B cell (primary cell): ENCODE measurements at regions not wholly inside any gene's neighbourhood (a gene's known extent, or its start where the extent isn't known, plus 50 kb on each side); places are given as distances from the start of the nearest gene placed in this dataset.

ENCODE experiments used
- ATAC-seq: fragments of 200-7000 bp; cut with Tn5 transposase; one replicate; pipeline ENCODE4 v1.10.0; 2021; ENCODE audit warnings: low read depth, mild to moderate bottlenecking, moderate number of reproducible peaks, moderate library complexity
- CTCF ChIA-PET: fragments of 350-600 bp; sonication (Branson Sonifier 250); formaldehyde crosslinking; loops from one replicate; lab custom pipeline; 2021; ENCODE audit warnings: antibody characterized with exemption, inconsistent platforms; lab: Charles Lee
- POLR2A ChIA-PET: fragments of 350-600 bp; sonication (Branson Sonifier 250); formaldehyde crosslinking; loops from one replicate; lab custom pipeline; 2021; ENCODE audit warnings: antibody characterized with exemption; lab: Charles Lee
- DNase-seq: peaks from one replicate; pipeline ENCODE4 v3.0.0; 2013
- H2AFZ ChIP-seq: 2 replicates; pipeline ENCODE4 v1.6.1; 2012; ENCODE audit warnings: mild to moderate bottlenecking, low read depth, low read length; ENCODE audit not compliant: insufficient read depth, poor library complexity, severe bottlenecking
- H3K27ac ChIP-seq, 2 donors: 1 replicate in 1 of 2; 2 replicates in 1 of 2; pipeline ENCODE4 v1.5.1; 2012 to 2013; ENCODE audit warnings: low read length in 2 of 2, mild to moderate bottlenecking in 2 of 2, moderate library complexity in 1 of 2
- H3K27me3 ChIP-seq, 4 experiments: fragments of 200-600 bp in 1 of 4; sonication (generic) in 1 of 4; replicated peaks in 1 of 4; 1 replicate in 2 of 4; 2 replicates in 2 of 4; pipeline versions ENCODE4 v1.6.1 to v1.7.0; 2013 to 2016; ENCODE audit warnings: low read length in 3 of 4, mild to moderate bottlenecking in 2 of 4, mixed read lengths in 1 of 4, moderate library complexity in 1 of 4; ENCODE audit not compliant: insufficient read depth in 4 of 4, control insufficient read depth in 3 of 4; ENCODE audit errors: control extremely low read depth in 1 of 4
- H3K36me3 ChIP-seq, 2 experiments: replicated peaks in 1 of 2; 1 replicate in 1 of 2; 2 replicates in 1 of 2; pipeline versions ENCODE4 v1.6.1 to v1.7.1; 2013; ENCODE audit warnings: low read length in 1 of 2; ENCODE audit not compliant: insufficient read depth in 2 of 2, control insufficient read depth in 1 of 2; ENCODE audit errors: control extremely low read depth in 1 of 2, extremely low read depth in 1 of 2
- H3K4me1 ChIP-seq, 2 donors: fragments of 200-600 bp in 1 of 2; sonication (generic) in 1 of 2; 1 replicate in 1 of 2; 2 replicates in 1 of 2; pipeline versions ENCODE4 v1.5.1 to v1.6.1; 2013 to 2017; ENCODE audit warnings: low read length in 2 of 2; ENCODE audit not compliant: control insufficient read depth in 2 of 2, insufficient read depth in 2 of 2
- H3K4me2 ChIP-seq: replicated peaks from 2 replicates; pipeline ENCODE3; 2012; ENCODE audit warnings: mild to moderate bottlenecking, low read depth, low read length; ENCODE audit not compliant: poor library complexity, severe bottlenecking
- H3K4me3 ChIP-seq, 5 experiments: fragments of 200-600 bp in 1 of 5; sonication (generic) in 1 of 5; 1 replicate in 3 of 5; 2 replicates in 2 of 5; pipeline versions ENCODE4 v1.5.1 to v1.7.0; 2011 to 2016; ENCODE audit warnings: low read length in 4 of 5, mild to moderate bottlenecking in 4 of 5, low read depth in 2 of 5, control low read depth in 1 of 5, moderate library complexity in 1 of 5; ENCODE audit not compliant: insufficient read depth in 1 of 5; ENCODE audit errors: control extremely low read depth in 1 of 5, extremely low read depth in 1 of 5
- H3K79me2 ChIP-seq: fragments of 200-600 bp; sonication (generic); one replicate; pipeline ENCODE4 v1.6.0; 2016; ENCODE audit warnings: low read length; ENCODE audit not compliant: control insufficient read depth, insufficient read depth
- H3K9ac ChIP-seq: fragments of 200-600 bp; sonication (generic); 2 replicates; pipeline ENCODE4 v1.6.1; 2017; ENCODE audit warnings: mild to moderate bottlenecking, low read length, moderate library complexity
- H3K9me3 ChIP-seq, 3 donors: one replicate each; pipeline versions ENCODE4 v1.6.1 to v1.7.1; 2013; ENCODE audit warnings: low read length in 2 of 3; ENCODE audit not compliant: control insufficient read depth in 2 of 3, insufficient read depth in 1 of 3; ENCODE audit errors: control extremely low read depth in 1 of 3
- H4K20me1 ChIP-seq: 2 replicates; pipeline ENCODE4 v1.6.0; 2012; ENCODE audit warnings: mild to moderate bottlenecking, low read length; ENCODE audit not compliant: insufficient read depth, control insufficient read depth, poor library complexity, severe bottlenecking
- H3K27ac Mint-ChIP-seq: one replicate; pipeline ENCODE4 v1.8.0; 2021; ENCODE audit warnings: mixed read lengths
- H3K27me3 Mint-ChIP-seq: one replicate; pipeline ENCODE4 v1.8.0; 2021; ENCODE audit warnings: mixed read lengths
- H3K4me1 Mint-ChIP-seq: one replicate; pipeline ENCODE4 v1.8.0; 2021; ENCODE audit warnings: mixed read lengths
- H3K4me3 Mint-ChIP-seq: one replicate; pipeline ENCODE4 v1.8.0; 2021; ENCODE audit warnings: mixed read lengths
- H3K9me3 Mint-ChIP-seq: one replicate; pipeline ENCODE4 v1.8.0; 2022; ENCODE audit warnings: mixed read lengths; ENCODE audit not compliant: insufficient read depth
- EZH2 ChIP-seq: IDR thresholded peaks from 2 replicates; pipeline ENCODE4 v1.6.1; 2012; ENCODE audit warnings: borderline replicate concordance, low read depth, mild to moderate bottlenecking, moderate library complexity, low read length; ENCODE audit not compliant: insufficient read depth, poor library complexity, severe bottlenecking
- WGBS: methylation state at CpG from one replicate; pipeline ENCODE4 v1.1.5; 2013; ENCODE audit warnings: missing lambda C conversion rate; ENCODE audit not compliant: insufficient coverage; 5-methylcytosine and 5-hydroxymethylcytosine counted together
- intact Hi-C: fragments of 100-400 bp; cut with micrococcal nuclease; formaldehyde crosslinking; loops from one replicate; pipeline ENCODE4 v1.10.0; 2022
- TF ChIP-seq, protein P1 (sequence below): fragments of 200-600 bp; IDR thresholded peaks from one replicate; pipeline ENCODE4 v1.8.0; 2022; ENCODE audit warnings: antibody characterized with exemption, mild to moderate bottlenecking

DNA sequence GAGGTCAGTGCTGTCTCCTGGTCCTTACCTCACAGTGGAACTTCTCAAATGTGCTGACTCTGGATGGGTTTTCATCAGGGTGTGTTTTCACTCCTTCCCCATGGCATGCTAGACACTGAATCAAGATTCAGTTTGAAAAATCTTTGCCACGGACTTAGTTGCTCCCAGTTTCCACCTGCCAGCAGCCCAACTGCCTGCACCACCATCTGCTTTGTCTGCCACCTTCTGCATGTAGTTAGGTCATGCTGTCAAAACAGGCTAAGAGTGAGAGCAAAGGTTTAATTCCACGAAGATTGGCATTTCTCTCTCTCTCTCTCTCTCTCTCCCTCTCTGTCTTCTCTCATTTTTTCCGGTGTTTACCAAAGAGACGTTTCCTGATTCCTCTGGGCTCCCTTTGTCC lies 258.0 kb upstream of the EDNRA start:
- ATAC-seq (no peak), DNase-seq (no peak)
- no peaks in the 10 kb centered on the region for H3K9me3 Mint-ChIP-seq
- Histone ChIP-seq H3K36me3 (no peaks in the 10 kb centered on the region), H3K4me3 (no peak overlapping the region), H2AFZ (no peak overlapping the region), H3K9me3 (no peaks in the 10 kb centered on the region), H3K4me2 (no peak overlapping the region), H3K9ac (no peak overlapping the region), H3K79me2 (no peaks in the 10 kb centered on the region), H3K4me1 (no peaks in the 10 kb centered on the region), H4K20me1 (no peaks in the 10 kb centered on the region), H3K27me3 (no peaks in the 10 kb centered on the region), H3K27ac (no peak overlapping the region)
- ChIA-PET CTCF (no interaction called here), POLR2A (no interaction called here)
- intact Hi-C loops: no loop called here
- H3K4me3 Mint-ChIP-seq: no peak overlapping the region
- H3K27me3 Mint-ChIP-seq: no peaks in the 10 kb centered on the region
- no peak for TF ChIP-seq EZH2
- TF ChIP-seq, protein P1, sequence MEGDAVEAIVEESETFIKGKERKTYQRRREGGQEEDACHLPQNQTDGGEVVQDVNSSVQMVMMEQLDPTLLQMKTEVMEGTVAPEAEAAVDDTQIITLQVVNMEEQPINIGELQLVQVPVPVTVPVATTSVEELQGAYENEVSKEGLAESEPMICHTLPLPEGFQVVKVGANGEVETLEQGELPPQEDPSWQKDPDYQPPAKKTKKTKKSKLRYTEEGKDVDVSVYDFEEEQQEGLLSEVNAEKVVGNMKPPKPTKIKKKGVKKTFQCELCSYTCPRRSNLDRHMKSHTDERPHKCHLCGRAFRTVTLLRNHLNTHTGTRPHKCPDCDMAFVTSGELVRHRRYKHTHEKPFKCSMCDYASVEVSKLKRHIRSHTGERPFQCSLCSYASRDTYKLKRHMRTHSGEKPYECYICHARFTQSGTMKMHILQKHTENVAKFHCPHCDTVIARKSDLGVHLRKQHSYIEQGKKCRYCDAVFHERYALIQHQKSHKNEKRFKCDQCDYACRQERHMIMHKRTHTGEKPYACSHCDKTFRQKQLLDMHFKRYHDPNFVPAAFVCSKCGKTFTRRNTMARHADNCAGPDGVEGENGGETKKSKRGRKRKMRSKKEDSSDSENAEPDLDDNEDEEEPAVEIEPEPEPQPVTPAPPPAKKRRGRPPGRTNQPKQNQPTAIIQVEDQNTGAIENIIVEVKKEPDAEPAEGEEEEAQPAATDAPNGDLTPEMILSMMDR: no peak
- H3K4me1 Mint-ChIP-seq: no peaks in the 10 kb centered on the region
- H3K27ac Mint-ChIP-seq: no peak overlapping the region
- WGBS: 64% methylated on average over 4 of the region's 4 CpGs

DNA sequence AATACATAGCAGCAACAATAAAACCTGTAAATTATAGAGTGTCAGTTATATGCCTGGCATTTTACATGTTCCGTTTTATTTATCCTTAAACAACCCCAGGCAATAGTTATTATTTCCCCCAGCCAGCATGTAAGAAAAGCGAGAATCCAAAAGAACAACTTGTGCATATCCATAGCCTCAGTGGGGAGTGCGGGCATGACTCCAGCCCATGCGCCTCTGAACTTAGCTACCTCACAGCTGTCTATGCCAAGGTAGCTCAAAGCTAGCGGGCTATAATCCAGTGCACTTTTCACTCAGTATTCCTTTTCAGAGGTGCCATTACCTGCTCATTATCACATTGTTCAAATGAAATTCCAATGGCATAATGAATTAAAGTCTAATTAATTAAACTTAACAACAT lies 257.3 kb upstream of the EDNRA start:
- H3K27ac Mint-ChIP-seq: no peak overlapping the region
- Histone ChIP-seq H2AFZ (no peak overlapping the region), H3K4me3 (no peak overlapping the region), H3K9ac (no peak overlapping the region), H3K36me3 (no peaks in the 10 kb centered on the region), H3K4me1 (no peaks in the 10 kb centered on the region), H4K20me1 (no peaks in the 10 kb centered on the region), H3K27ac (no peak overlapping the region), H3K27me3 (no peaks in the 10 kb centered on the region), H3K79me2 (no peaks in the 10 kb centered on the region), H3K4me2 (no peak overlapping the region), H3K9me3 (no peaks in the 10 kb centered on the region)
- TF ChIP-seq, protein P1: no peak
- no peak for TF ChIP-seq EZH2
- H3K4me3 Mint-ChIP-seq: no peak overlapping the region
- POLR2A ChIA-PET: no interaction called here
- intact Hi-C loops: no loop called here
- H3K27me3 Mint-ChIP-seq: no peaks in the 10 kb centered on the region
- no peaks in the 10 kb centered on the region for H3K9me3 Mint-ChIP-seq
- no peaks in the 10 kb centered on the region for H3K4me1 Mint-ChIP-seq
- CTCF ChIA-PET: no interaction called here
- 84% methylated on average over 4 of the region's 5 CpGs for WGBS
- no peak for DNase-seq
- no peak for ATAC-seq
